Hepatocyte (in vitro differentiated cells): ENCODE measurements at regions not wholly inside any gene's neighbourhood (a gene's known extent, or its start where the extent isn't known, plus 50 kb on each side); places are given as distances from the start of the nearest gene placed in this dataset.
A peak's percentile ranks its signal among the peaks of the same experiment; 100 is the strongest.

Experiments
- DNase-seq: peaks from one replicate; pipeline ENCODE4 v3.0.0-alpha.2; 2016; ENCODE audit warnings: low spot score
- H2AFZ ChIP-seq: fragments of 200-600 bp; sonication (generic); 2 replicates; pipeline ENCODE4 v1.6.0; 2016; ENCODE audit warnings: antibody characterized with exemption, mild to moderate bottlenecking
- H3K27ac ChIP-seq: fragments of 200-600 bp; sonication (generic); 2 replicates; pipeline ENCODE4 v1.5.1; 2016; ENCODE audit warnings: mild to moderate bottlenecking
- H3K27me3 ChIP-seq: fragments of 200-600 bp; sonication (generic); 2 replicates; pipeline ENCODE4 v1.6.1; 2016
- H3K36me3 ChIP-seq: fragments of 200-600 bp; sonication (generic); replicated peaks from 2 replicates; pipeline ENCODE4 v1.5.1; 2016; ENCODE audit warnings: low read depth; ENCODE audit not compliant: insufficient read depth
- H3K4me1 ChIP-seq: fragments of 200-600 bp; sonication (generic); 2 replicates; pipeline ENCODE4 v1.5.1; 2016; ENCODE audit warnings: mild to moderate bottlenecking, moderate library complexity; ENCODE audit not compliant: insufficient read depth
- H3K4me2 ChIP-seq: fragments of 200-600 bp; sonication (generic); 2 replicates; pipeline ENCODE4 v1.6.0; 2016
- H3K4me3 ChIP-seq: fragments of 200-600 bp; sonication (generic); 2 replicates; pipeline ENCODE4 v1.5.1; 2016; ENCODE audit warnings: mild to moderate bottlenecking
- H3K79me2 ChIP-seq: fragments of 200-600 bp; sonication (generic); 2 replicates; pipeline ENCODE4 v1.6.0; 2017; ENCODE audit warnings: mild to moderate bottlenecking
- H3K9me2 ChIP-seq: fragments of 200-600 bp; sonication (generic); replicated peaks from 2 replicates; pipeline ENCODE4 v1.6.0; 2017; ENCODE audit warnings: mild to moderate bottlenecking; ENCODE audit not compliant: insufficient read depth
- H3K9me3 ChIP-seq: fragments of 200-600 bp; sonication (generic); 2 replicates; pipeline ENCODE4 v1.5.1; 2016; ENCODE audit warnings: low read depth, mild to moderate bottlenecking
- H4K20me1 ChIP-seq: fragments of 200-600 bp; sonication (generic); 2 replicates; pipeline ENCODE4 v1.6.0; 2016; ENCODE audit warnings: mild to moderate bottlenecking; ENCODE audit not compliant: insufficient read depth, poor library complexity, severe bottlenecking
- CTCF ChIP-seq: fragments of 200-600 bp; sonication (generic); IDR thresholded peaks from 2 replicates; pipeline ENCODE4 v1.5.1; 2016; ENCODE audit warnings: antibody characterized with exemption, mild to moderate bottlenecking; ENCODE audit not compliant: poor library complexity
- EZH2 ChIP-seq: fragments of 200-600 bp; sonication (generic); IDR thresholded peaks from 2 replicates; pipeline ENCODE4 v1.6.1; 2016; ENCODE audit warnings: antibody characterized with exemption, mild to moderate bottlenecking, borderline replicate concordance
- EZH2phosphoT487 ChIP-seq: fragments of 200-600 bp; sonication (generic); IDR thresholded peaks from one replicate; pipeline ENCODE4 v1.6.1; 2018; ENCODE audit warnings: antibody characterized with exemption, mild to moderate bottlenecking, low read depth, moderate library complexity; ENCODE audit not compliant: unreplicated experiment, severe bottlenecking
- WGBS: methylation state at CpG from one replicate; pipeline ENCODE4 v1.1.6; 2016; ENCODE audit warnings: low lambda C conversion rate; ENCODE audit errors: missing lambda C conversion rate; 5-methylcytosine and 5-hydroxymethylcytosine counted together

- Histone ChIP-seq H3K9me2 (no peaks in the 10 kb centered on the region), H3K4me3 (no peak overlapping the region), H3K27me3 (no peaks in the 10 kb centered on the region), H2AFZ (no peak overlapping the region), H3K36me3 (no peaks in the 10 kb centered on the region), H3K27ac (peak overlapping the region; percentile 79), H3K9me3 (no peaks in the 10 kb centered on the region), H3K4me2 (no peak overlapping the region), H3K4me1 (peaks cover 40% of the 10 kb centered on the region), H3K79me2 (peaks cover 2% of the 10 kb centered on the region), H4K20me1 (no peaks in the 10 kb centered on the region)
- 92% methylated on average over 1 of the region's 1 CpG for WGBS
- no peak for DNase-seq
- TF ChIP-seq EZH2 (no peak), CTCF (no peak), EZH2phosphoT487 (no peak)
Measured at GRCh38 chr12:46491548-46491947, 119.0 kb upstream of the SLC38A2 start.

GRCh38 chr12:46490635-46491034 lies 118.1 kb upstream of the SLC38A2 start:
- Histone ChIP-seq H3K4me2 (no peak overlapping the region), H4K20me1 (no peaks in the 10 kb centered on the region), H3K27ac (peak overlapping the region; percentile 12), H3K36me3 (no peaks in the 10 kb centered on the region), H3K79me2 (peaks cover 2% of the 10 kb centered on the region), H3K4me1 (peaks cover 40% of the 10 kb centered on the region), H3K27me3 (no peaks in the 10 kb centered on the region), H3K9me2 (no peaks in the 10 kb centered on the region), H3K9me3 (no peaks in the 10 kb centered on the region), H2AFZ (no peak overlapping the region), H3K4me3 (no peak overlapping the region)
- 51% methylated on average over 1 of the region's 1 CpG for WGBS
- TF ChIP-seq EZH2 = no peak
- TF ChIP-seq CTCF = no peak
- no peak for TF ChIP-seq EZH2phosphoT487
- DNase-seq = no peak

- no peak overlapping the region for H3K4me2 ChIP-seq
- 82% methylated on average over 5 of the region's 5 CpGs for WGBS
- peak overlapping the region; percentile 17 for H3K27ac ChIP-seq
- TF ChIP-seq CTCF (no peak), EZH2 (no peak), EZH2phosphoT487 (no peak)
- no peak overlapping the region for H2AFZ ChIP-seq
- no peaks in the 10 kb centered on the region for H3K9me3 ChIP-seq
- no peak overlapping the region for H3K4me3 ChIP-seq
- no peaks in the 10 kb centered on the region for H3K36me3 ChIP-seq
- H3K4me1 ChIP-seq = peaks cover 40% of the 10 kb centered on the region
- H3K9me2 ChIP-seq = no peaks in the 10 kb centered on the region
- no peaks in the 10 kb centered on the region for H4K20me1 ChIP-seq
- DNase-seq = no peak
- no peaks in the 10 kb centered on the region for H3K27me3 ChIP-seq
- H3K79me2 ChIP-seq = peaks cover 2% of the 10 kb centered on the region
Measured at GRCh38 chr12:46489951-46490388, 117.4 kb upstream of the SLC38A2 start.
